MM.1S (cell line): ENCODE measurements at regions not wholly inside any gene's neighbourhood (a gene's known extent, or its start where the extent isn't known, plus 50 kb on each side); places are given as distances from the start of the nearest gene placed in this dataset.

Source experiments
- DNase-seq: peaks from one replicate; pipeline ENCODE4 v3.0.0-alpha.2; 2015
- H2AFZ ChIP-seq: fragments of 300-600 bp; sonication (generic); 2 replicates; pipeline ENCODE4 v1.6.0; 2016; ENCODE audit warnings: antibody characterized with exemption, low read length
- H3F3A ChIP-seq: fragments of 300-600 bp; sonication (generic); 2 replicates; pipeline ENCODE4 v1.6.1; 2016; ENCODE audit warnings: mild to moderate bottlenecking, antibody characterized with exemption, low read length, moderate library complexity, mixed read lengths; ENCODE audit not compliant: insufficient read depth
- H3K27ac ChIP-seq: fragments of 300-600 bp; sonication (generic); 2 replicates; pipeline ENCODE4 v1.5.1; 2016; ENCODE audit warnings: mild to moderate bottlenecking, low read length
- H3K27me3 ChIP-seq: fragments of 300-600 bp; sonication (generic); replicated peaks from 2 replicates; pipeline ENCODE4 v1.6.0; 2016; ENCODE audit warnings: low read length; ENCODE audit not compliant: insufficient read depth
- H3K36me3 ChIP-seq: fragments of 300-600 bp; sonication (generic); replicated peaks from 2 replicates; pipeline ENCODE4 v1.6.1; 2016; ENCODE audit warnings: mild to moderate bottlenecking, low read length, mixed read lengths; ENCODE audit not compliant: insufficient read depth
- H3K4me1 ChIP-seq: fragments of 300-600 bp; sonication (generic); 2 replicates; pipeline ENCODE4 v1.6.1; 2016; ENCODE audit warnings: low read length, mixed read lengths
- H3K4me2 ChIP-seq: fragments of 300-600 bp; sonication (generic); 2 replicates; pipeline ENCODE4 v1.6.0; 2016; ENCODE audit warnings: low read depth, low read length
- H3K4me3 ChIP-seq: fragments of 300-600 bp; sonication (generic); 2 replicates; pipeline ENCODE4 v1.5.1; 2016; ENCODE audit warnings: low read length, mixed read lengths
- H3K79me2 ChIP-seq: fragments of 300-600 bp; sonication (generic); 2 replicates; pipeline ENCODE4 v1.6.1; 2016; ENCODE audit warnings: mixed run types, low read length, mixed read lengths
- H3K9ac ChIP-seq: fragments of 300-600 bp; sonication (generic); 2 replicates; pipeline ENCODE4 v1.6.1; 2016; ENCODE audit warnings: low read length, mixed read lengths
- H3K9me2 ChIP-seq: fragments of 300-600 bp; sonication (generic); replicated peaks from 2 replicates; pipeline ENCODE4 v1.6.1; 2016; ENCODE audit warnings: mild to moderate bottlenecking, low read length, mixed read lengths; ENCODE audit not compliant: insufficient read depth
- H3K9me3 ChIP-seq: fragments of 300-600 bp; sonication (generic); replicated peaks from 2 replicates; pipeline ENCODE4 v1.6.1; 2016; ENCODE audit warnings: mild to moderate bottlenecking, low read length, mixed read lengths; ENCODE audit not compliant: insufficient read depth
- H4K20me1 ChIP-seq: fragments of 300-600 bp; sonication (generic); 2 replicates; pipeline ENCODE4 v1.6.1; 2016; ENCODE audit warnings: mild to moderate bottlenecking, low read length, moderate library complexity, mixed read lengths; ENCODE audit not compliant: insufficient read depth
- EZH2 ChIP-seq: fragments of 300-600 bp; sonication (generic); optimal IDR thresholded peaks from 2 replicates; pipeline ENCODE3; 2017; ENCODE audit warnings: low read depth, mild to moderate bottlenecking, antibody characterized with exemption, low read length, mixed read lengths
- EZH2phosphoT487 ChIP-seq: fragments of 300-600 bp; sonication (generic); IDR thresholded peaks from 2 replicates; pipeline ENCODE4 v1.6.1; 2018; ENCODE audit warnings: antibody characterized with exemption, low read length
- TF ChIP-seq, protein P1 (sequence below): fragments of 300-600 bp; sonication (generic); IDR thresholded peaks from 2 replicates; pipeline ENCODE4 v1.5.1; 2016; ENCODE audit warnings: antibody characterized with exemption, low read length, mixed read lengths

- H3K4me1 ChIP-seq = no peaks in the 10 kb centered on the region
- TF ChIP-seq, protein P1, sequence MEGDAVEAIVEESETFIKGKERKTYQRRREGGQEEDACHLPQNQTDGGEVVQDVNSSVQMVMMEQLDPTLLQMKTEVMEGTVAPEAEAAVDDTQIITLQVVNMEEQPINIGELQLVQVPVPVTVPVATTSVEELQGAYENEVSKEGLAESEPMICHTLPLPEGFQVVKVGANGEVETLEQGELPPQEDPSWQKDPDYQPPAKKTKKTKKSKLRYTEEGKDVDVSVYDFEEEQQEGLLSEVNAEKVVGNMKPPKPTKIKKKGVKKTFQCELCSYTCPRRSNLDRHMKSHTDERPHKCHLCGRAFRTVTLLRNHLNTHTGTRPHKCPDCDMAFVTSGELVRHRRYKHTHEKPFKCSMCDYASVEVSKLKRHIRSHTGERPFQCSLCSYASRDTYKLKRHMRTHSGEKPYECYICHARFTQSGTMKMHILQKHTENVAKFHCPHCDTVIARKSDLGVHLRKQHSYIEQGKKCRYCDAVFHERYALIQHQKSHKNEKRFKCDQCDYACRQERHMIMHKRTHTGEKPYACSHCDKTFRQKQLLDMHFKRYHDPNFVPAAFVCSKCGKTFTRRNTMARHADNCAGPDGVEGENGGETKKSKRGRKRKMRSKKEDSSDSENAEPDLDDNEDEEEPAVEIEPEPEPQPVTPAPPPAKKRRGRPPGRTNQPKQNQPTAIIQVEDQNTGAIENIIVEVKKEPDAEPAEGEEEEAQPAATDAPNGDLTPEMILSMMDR = no peak
- TF ChIP-seq EZH2phosphoT487 (no peak), EZH2 (no peak)
These were observed 83.8 kb upstream of the FAM169A start for GRCh38 chr5:74949976-74950375.

DNA sequence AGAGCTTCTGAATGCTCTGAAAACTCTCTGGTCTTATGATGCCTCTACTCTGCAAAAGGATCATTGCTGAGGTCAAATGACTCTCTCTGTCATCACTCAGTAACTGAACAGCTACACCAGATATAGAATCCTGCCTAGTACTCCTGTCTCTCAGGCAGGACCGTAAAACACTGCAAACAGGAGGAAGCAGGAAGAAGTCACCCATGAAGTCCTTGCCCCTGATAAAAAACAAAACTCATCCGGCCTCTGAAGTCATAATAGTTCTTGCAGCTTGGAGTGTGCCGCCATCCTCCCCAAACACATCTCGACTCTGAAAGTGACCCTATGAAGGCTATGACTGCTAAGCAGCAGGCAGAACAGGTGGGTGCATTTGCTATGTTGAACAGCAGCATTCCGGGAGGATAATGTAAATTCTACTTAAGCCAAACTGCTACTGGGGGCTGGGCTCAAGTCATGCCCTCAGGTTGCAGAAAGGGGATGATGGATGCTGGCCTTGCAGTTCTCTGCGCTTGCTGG is 81.9 kb upstream of the FAM169A start:
- H3K4me1 ChIP-seq = no peaks in the 10 kb centered on the region
- no peak overlapping the region for H3K27ac ChIP-seq
- H3K9me2 ChIP-seq = no peaks in the 10 kb centered on the region
- no peak for DNase-seq
- H3K36me3 ChIP-seq = no peaks in the 10 kb centered on the region
- no peaks in the 10 kb centered on the region for H3K79me2 ChIP-seq
- TF ChIP-seq EZH2 (no peak), EZH2phosphoT487 (no peak)
- TF ChIP-seq, protein P1 = no peak
- no peak overlapping the region for H3K9ac ChIP-seq
- no peak overlapping the region for H3K4me3 ChIP-seq
- no peaks in the 10 kb centered on the region for H3K27me3 ChIP-seq
- H2AFZ ChIP-seq = no peak overlapping the region
- H4K20me1 ChIP-seq = no peaks in the 10 kb centered on the region
- no peak overlapping the region for H3K4me2 ChIP-seq
- H3K9me3 ChIP-seq = no peaks in the 10 kb centered on the region
- H3F3A ChIP-seq = no peaks in the 10 kb centered on the region

More at GRCh38 chr5:74949976-74950375, 83.8 kb upstream of the FAM169A start:
- Histone ChIP-seq H4K20me1 (no peaks in the 10 kb centered on the region), H3K36me3 (no peaks in the 10 kb centered on the region), H3K4me2 (no peak overlapping the region), H3K9me2 (no peaks in the 10 kb centered on the region), H3K79me2 (no peaks in the 10 kb centered on the region), H2AFZ (no peak overlapping the region), H3K4me3 (no peak overlapping the region), H3F3A (no peaks in the 10 kb centered on the region), H3K9ac (no peak overlapping the region), H3K27me3 (no peaks in the 10 kb centered on the region), H3K9me3 (no peaks in the 10 kb centered on the region), H3K27ac (no peak overlapping the region)
- DNase-seq = no peak

- H3F3A ChIP-seq = no peaks in the 10 kb centered on the region
- H3K27me3 ChIP-seq = no peaks in the 10 kb centered on the region
- no peaks in the 10 kb centered on the region for H3K9me3 ChIP-seq
- no peak overlapping the region for H2AFZ ChIP-seq
- no peaks in the 10 kb centered on the region for H3K9me2 ChIP-seq
- H3K79me2 ChIP-seq = no peaks in the 10 kb centered on the region
- no peak overlapping the region for H3K4me3 ChIP-seq
- no peaks in the 10 kb centered on the region for H4K20me1 ChIP-seq
- no peak overlapping the region for H3K4me2 ChIP-seq
- no peak for DNase-seq
- H3K36me3 ChIP-seq = no peaks in the 10 kb centered on the region
- no peak overlapping the region for H3K27ac ChIP-seq
- TF ChIP-seq EZH2phosphoT487 = no peak
- TF ChIP-seq, protein P1 = no peak
- TF ChIP-seq EZH2 = no peak
- no peaks in the 10 kb centered on the region for H3K4me1 ChIP-seq
- no peak overlapping the region for H3K9ac ChIP-seq
These were observed 80.3 kb upstream of the FAM169A start for GRCh38 chr5:74946471-74946870.
